H9 (cell line): ENCODE measurements at regions not wholly inside any gene's neighbourhood (a gene's known extent, or its start where the extent isn't known, plus 50 kb on each side); places are given as distances from the start of the nearest gene placed in this dataset.

Source experiments
- DNase-seq: peaks from one replicate; pipeline ENCODE4 v3.0.0-alpha.2; 2017
- H2AFZ ChIP-seq: one replicate; pipeline ENCODE4 v1.6.1; 2013; ENCODE audit warnings: mild to moderate bottlenecking, low read length, control low read depth, moderate library complexity
- H2AK5ac ChIP-seq: 2 replicates; pipeline ENCODE4 v1.6.1; 2013; ENCODE audit warnings: low read length, control low read depth, mixed read lengths; ENCODE audit not compliant: insufficient read length
- H2BK120ac ChIP-seq: one replicate; pipeline ENCODE4 v1.6.1; 2013; ENCODE audit warnings: low read depth, mild to moderate bottlenecking, low read length, control low read depth, inconsistent platforms; ENCODE audit not compliant: poor library complexity, severe bottlenecking
- H2BK12ac ChIP-seq: 2 replicates; pipeline ENCODE4 v1.6.1; 2013; ENCODE audit warnings: low read length, control low read depth, mixed read lengths, low read depth; ENCODE audit not compliant: insufficient read length
- H2BK15ac ChIP-seq: 2 replicates; pipeline ENCODE4 v1.6.1; 2013; ENCODE audit warnings: low read depth, low read length, control low read depth
- H2BK20ac ChIP-seq: one replicate; pipeline ENCODE4 v1.6.1; 2013; ENCODE audit warnings: low read depth, mild to moderate bottlenecking, low read length, control low read depth, inconsistent platforms; ENCODE audit not compliant: poor library complexity, severe bottlenecking
- H2BK5ac ChIP-seq: 2 replicates; pipeline ENCODE4 v1.6.1; 2013; ENCODE audit warnings: low read length, control low read depth, mixed read lengths; ENCODE audit not compliant: insufficient read length
- H3K14ac ChIP-seq: 2 replicates; pipeline ENCODE4 v1.6.1; 2013; ENCODE audit warnings: low read length, control low read depth; ENCODE audit not compliant: insufficient read depth
- H3K18ac ChIP-seq: 2 replicates; pipeline ENCODE4 v1.6.1; 2013; ENCODE audit warnings: low read depth, mild to moderate bottlenecking, mixed read lengths, low read length, control low read depth; ENCODE audit not compliant: insufficient read length
- H3K23ac ChIP-seq: 2 replicates; pipeline ENCODE4 v1.6.1; 2013; ENCODE audit warnings: low read length, control low read depth, mixed read lengths, low read depth; ENCODE audit not compliant: insufficient read length
- H3K23me2 ChIP-seq: 2 replicates; pipeline ENCODE4 v1.6.1; 2013; ENCODE audit warnings: low read depth, mild to moderate bottlenecking, mixed read lengths, low read length, control low read depth; ENCODE audit not compliant: insufficient read length, poor library complexity, severe bottlenecking
- H3K27ac ChIP-seq: 2 replicates; pipeline ENCODE4 v1.5.1; 2013; ENCODE audit warnings: low read length, control low read depth, mixed read lengths, low read depth; ENCODE audit not compliant: insufficient read length
- H3K27me3 ChIP-seq: 2 replicates; pipeline ENCODE4 v1.6.1; 2013; ENCODE audit warnings: low read length, control low read depth, inconsistent platforms; ENCODE audit not compliant: insufficient read depth
- H3K4ac ChIP-seq: 2 replicates; pipeline ENCODE4 v1.6.1; 2013; ENCODE audit warnings: low read depth, mild to moderate bottlenecking, control low read depth, inconsistent platforms, low read length, moderate library complexity
- H3K4me1 ChIP-seq: 2 replicates; pipeline ENCODE4 v1.6.1; 2013; ENCODE audit warnings: low read length, control low read depth, inconsistent platforms; ENCODE audit not compliant: insufficient read depth
- H3K4me2 ChIP-seq: 2 replicates; pipeline ENCODE4 v1.6.1; 2013; ENCODE audit warnings: low read length, control low read depth, mixed read lengths; ENCODE audit not compliant: insufficient read length, insufficient read depth
- H3K56ac ChIP-seq: 2 replicates; pipeline ENCODE4 v1.6.1; 2013; ENCODE audit warnings: low read depth, mild to moderate bottlenecking, mixed read lengths, low read length, control low read depth; ENCODE audit not compliant: insufficient read length
- H3K79me1 ChIP-seq: 2 replicates; pipeline ENCODE4 v1.6.1; 2013; ENCODE audit warnings: low read depth, mild to moderate bottlenecking, moderate library complexity, low read length, control low read depth, inconsistent platforms; ENCODE audit not compliant: insufficient read depth, poor library complexity, severe bottlenecking
- H3K79me2 ChIP-seq: 2 replicates; pipeline ENCODE4 v1.6.1; 2013; ENCODE audit warnings: low read length, control low read depth, inconsistent platforms; ENCODE audit not compliant: insufficient read depth
- H3K9ac ChIP-seq: 2 replicates; pipeline ENCODE4 v1.6.1; 2013; ENCODE audit warnings: low read length, control low read depth, mixed read lengths; ENCODE audit not compliant: insufficient read length; ENCODE audit errors: extremely low read depth
- H3K9me3 ChIP-seq: one replicate; pipeline ENCODE4 v1.6.1; 2013; ENCODE audit warnings: low read depth, low read length, inconsistent platforms; ENCODE audit not compliant: control insufficient read depth
- H3T11ph ChIP-seq: one replicate; pipeline ENCODE4 v1.6.1; 2013; ENCODE audit warnings: mild to moderate bottlenecking, low read length, control low read depth, inconsistent platforms
- H4K20me1 ChIP-seq: one replicate; pipeline ENCODE4 v1.6.1; 2013; ENCODE audit not compliant: control insufficient read depth, insufficient read length, insufficient read depth
- H4K5ac ChIP-seq: 2 replicates; pipeline ENCODE4 v1.6.1; 2013; ENCODE audit warnings: low read depth, mild to moderate bottlenecking, mixed read lengths, low read length, control low read depth; ENCODE audit not compliant: insufficient read length
- H4K8ac ChIP-seq: replicated peaks from 2 replicates; pipeline ENCODE4 v1.6.1; 2013; ENCODE audit warnings: low read length, control low read depth, mixed read lengths, low read depth; ENCODE audit not compliant: insufficient read length
- H4K91ac ChIP-seq: 2 replicates; pipeline ENCODE4 v1.6.1; 2013; ENCODE audit warnings: low read depth, mild to moderate bottlenecking, moderate library complexity, mixed read lengths, low read length, control low read depth; ENCODE audit not compliant: insufficient read length
- H3K27ac Mint-ChIP-seq, 3 experiments: 2 replicates in 2 of 3; 3 replicates in 1 of 3; pipeline ENCODE4 v1.8.0; 2020 to 2021; ENCODE audit warnings: mixed read lengths in 3 of 3, mild to moderate bottlenecking in 1 of 3, moderate library complexity in 1 of 3
- H3K27me3 Mint-ChIP-seq: 2 replicates; pipeline ENCODE4 v1.8.0; 2021; ENCODE audit warnings: low read depth, mild to moderate bottlenecking, moderate library complexity, mixed read lengths
- H3K36me3 Mint-ChIP-seq, 3 experiments: 2 replicates in 2 of 3; 3 replicates in 1 of 3; pipeline ENCODE4 v1.8.0; 2020 to 2021; ENCODE audit warnings: low read depth in 3 of 3, mixed read lengths in 3 of 3; ENCODE audit not compliant: insufficient read depth in 1 of 3
- H3K4me1 Mint-ChIP-seq, 2 experiments: 2 replicates each; pipeline ENCODE4 v1.8.0; 2020; ENCODE audit warnings: mixed read lengths in 2 of 2
- H3K4me3 Mint-ChIP-seq, 2 experiments: 2 replicates in 1 of 2; 3 replicates in 1 of 2; pipeline ENCODE4 v1.8.0; 2020 to 2021; ENCODE audit warnings: mild to moderate bottlenecking in 2 of 2, mixed read lengths in 2 of 2, moderate library complexity in 1 of 2
- H3K9me3 Mint-ChIP-seq, 2 experiments: 2 replicates in 1 of 2; 3 replicates in 1 of 2; pipeline ENCODE4 v1.8.0; 2020; ENCODE audit warnings: mild to moderate bottlenecking in 2 of 2, mixed read lengths in 2 of 2, moderate library complexity in 1 of 2
- WGBS: extraction: QIAGEN DNeasy Blood & Tissue Kit; methylation state at CpG from one replicate; pipeline ENCODE4 v1.1.7; 2013; ENCODE audit warnings: missing lambda C conversion rate, low lambda C conversion rate, mixed read lengths; ENCODE audit not compliant: insufficient read length; ENCODE audit errors: extremely low coverage; 5-methylcytosine and 5-hydroxymethylcytosine counted together
- TF ChIP-seq, protein P1 (sequence below): fragments of 200-600 bp; sonication (generic); conservative IDR thresholded peaks from 3 replicates; pipeline ENCODE4 v1.8.0; 2021; ENCODE audit warnings: antibody characterized with exemption, mild to moderate bottlenecking

GRCh38 chr5:158277276-158277675 lies 418.3 kb upstream of the CLINT1 start:
- DNase-seq = no peak
- Histone ChIP-seq H3T11ph (no peak overlapping the region), H2BK5ac (no peak overlapping the region), H4K91ac (no peak overlapping the region), H4K20me1 (no peaks in the 10 kb centered on the region), H3K27me3 (no peaks in the 10 kb centered on the region), H2BK15ac (no peak overlapping the region), H3K27ac (no peak overlapping the region), H3K79me1 (no peaks in the 10 kb centered on the region), H2BK20ac (no peak overlapping the region), H2AK5ac (no peak overlapping the region), H2BK12ac (no peak overlapping the region), H3K9me3 (no peaks in the 10 kb centered on the region), H2BK120ac (no peak overlapping the region), H3K23ac (no peak overlapping the region), H4K5ac (no peak overlapping the region), H3K79me2 (no peaks in the 10 kb centered on the region), H3K18ac (no peak overlapping the region), H3K4me2 (no peak overlapping the region), H2AFZ (no peak overlapping the region), H3K56ac (no peak overlapping the region), H3K4me1 (peaks cover 3% of the 10 kb centered on the region; the same call in 1 of the 2 replicates), H3K23me2 (peaks cover 3% of the 10 kb centered on the region), H3K14ac (no peak overlapping the region), H4K8ac (no peak overlapping the region), H3K4ac (no peak overlapping the region), H3K9ac (no peak overlapping the region)
- no peaks in the 10 kb centered on the region; a peak in 1 of 7 replicates for H3K36me3 Mint-ChIP-seq
- TF ChIP-seq, protein P1, sequence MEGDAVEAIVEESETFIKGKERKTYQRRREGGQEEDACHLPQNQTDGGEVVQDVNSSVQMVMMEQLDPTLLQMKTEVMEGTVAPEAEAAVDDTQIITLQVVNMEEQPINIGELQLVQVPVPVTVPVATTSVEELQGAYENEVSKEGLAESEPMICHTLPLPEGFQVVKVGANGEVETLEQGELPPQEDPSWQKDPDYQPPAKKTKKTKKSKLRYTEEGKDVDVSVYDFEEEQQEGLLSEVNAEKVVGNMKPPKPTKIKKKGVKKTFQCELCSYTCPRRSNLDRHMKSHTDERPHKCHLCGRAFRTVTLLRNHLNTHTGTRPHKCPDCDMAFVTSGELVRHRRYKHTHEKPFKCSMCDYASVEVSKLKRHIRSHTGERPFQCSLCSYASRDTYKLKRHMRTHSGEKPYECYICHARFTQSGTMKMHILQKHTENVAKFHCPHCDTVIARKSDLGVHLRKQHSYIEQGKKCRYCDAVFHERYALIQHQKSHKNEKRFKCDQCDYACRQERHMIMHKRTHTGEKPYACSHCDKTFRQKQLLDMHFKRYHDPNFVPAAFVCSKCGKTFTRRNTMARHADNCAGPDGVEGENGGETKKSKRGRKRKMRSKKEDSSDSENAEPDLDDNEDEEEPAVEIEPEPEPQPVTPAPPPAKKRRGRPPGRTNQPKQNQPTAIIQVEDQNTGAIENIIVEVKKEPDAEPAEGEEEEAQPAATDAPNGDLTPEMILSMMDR = no peak
- no peak overlapping the region for H3K4me3 Mint-ChIP-seq
- peaks cover 6% of the 10 kb centered on the region for H3K27me3 Mint-ChIP-seq
- peaks cover 15 to 22% of the 10 kb centered on the region in 2 experiments for H3K4me1 Mint-ChIP-seq
- no peak overlapping the region for H3K27ac Mint-ChIP-seq
- H3K9me3 Mint-ChIP-seq = no peaks in the 10 kb centered on the region
- WGBS = no CpG with 5 or more reads among the region's 6 CpGs
